Spinal cord (tissue), 9 donors: ENCODE measurements at regions not wholly inside any gene's neighbourhood (a gene's known extent, or its start where the extent isn't known, plus 50 kb on each side); places are given as distances from the start of the nearest gene placed in this dataset.
"Not testable (repeated sequence)": the region's sequence is repeated elsewhere in the genome, so short reads cannot be mapped to it uniquely, and the experiment has no call there.

Experiments
- DNase-seq, 6 donors: peaks; one replicate each; pipeline versions ENCODE4 v3.0.0 to v3.0.0-alpha.2; 2013 to 2015; ENCODE audit warnings: low spot score in 6 of 6, low read depth in 4 of 6
- H3K27ac ChIP-seq: one replicate; pipeline ENCODE4 v1.5.1; 2013; ENCODE audit warnings: low read depth, low read length, control low read depth
- H3K27me3 ChIP-seq: one replicate; pipeline ENCODE4 v1.6.1; 2013; ENCODE audit warnings: low read length; ENCODE audit not compliant: control insufficient read depth, insufficient read depth
- H3K36me3 ChIP-seq: one replicate; pipeline ENCODE4 v1.6.1; 2013; ENCODE audit warnings: low read length; ENCODE audit not compliant: control insufficient read depth, insufficient read depth
- H3K4me1 ChIP-seq: one replicate; pipeline ENCODE4 v1.6.1; 2013; ENCODE audit warnings: low read length; ENCODE audit not compliant: control insufficient read depth, insufficient read depth
- H3K4me3 ChIP-seq: one replicate; pipeline ENCODE4 v1.5.1; 2013; ENCODE audit warnings: low read depth, low read length, control low read depth
- H3K9me3 ChIP-seq: one replicate; pipeline ENCODE4 v1.6.1; 2013; ENCODE audit warnings: low read length; ENCODE audit not compliant: control insufficient read depth, insufficient read depth
- WGBS: methylation state at CpG from one replicate; pipeline ENCODE4 v1.1.5; 2013; ENCODE audit warnings: missing lambda C conversion rate; ENCODE audit not compliant: insufficient coverage; 5-methylcytosine and 5-hydroxymethylcytosine counted together
- donor health status: healthy.

- H3K27ac ChIP-seq, H3K36me3 ChIP-seq, H3K27me3 ChIP-seq, DNase-seq, H3K4me1 ChIP-seq, H3K9me3 ChIP-seq, H3K4me3 ChIP-seq: not testable (repeated sequence)
- WGBS = 94% methylated on average over 19 of the region's 36 CpGs
Measured at GRCh38 chr1:105631153-105631744, 1425.2 kb upstream of the PRMT6 start.

- H3K4me3 ChIP-seq = no peak overlapping the region
- DNase-seq = no peak
- WGBS = 55% methylated on average over 9 of the region's 14 CpGs
- H3K4me1 ChIP-seq = no peaks in the 10 kb centered on the region
- no peak overlapping the region for H3K27ac ChIP-seq
- H3K36me3 ChIP-seq = no peaks in the 10 kb centered on the region
- H3K27me3 ChIP-seq = no peaks in the 10 kb centered on the region
- no peaks in the 10 kb centered on the region for H3K9me3 ChIP-seq
Measured at GRCh38 chr1:105632342-105633196, 1423.9 kb upstream of the PRMT6 start.

- DNase-seq = no peak
- Histone ChIP-seq H3K4me1 (no peaks in the 10 kb centered on the region), H3K9me3 (no peaks in the 10 kb centered on the region), H3K4me3 (no peak overlapping the region), H3K36me3 (no peaks in the 10 kb centered on the region), H3K27ac (no peak overlapping the region), H3K27me3 (no peaks in the 10 kb centered on the region)
- WGBS = 100% methylated on average over 1 of the region's 2 CpGs
Measured at GRCh38 chr1:105636052-105636451, 1420.4 kb upstream of the PRMT6 start.

- Histone ChIP-seq H3K9me3 (no peaks in the 10 kb centered on the region), H3K4me3 (no peak overlapping the region), H3K36me3 (no peaks in the 10 kb centered on the region), H3K27ac (no peak overlapping the region), H3K4me1 (no peaks in the 10 kb centered on the region), H3K27me3 (no peaks in the 10 kb centered on the region)
- 100% methylated on average over 1 of the region's 1 CpG for WGBS
- no peak for DNase-seq
Measured at GRCh38 chr1:105641407-105641806, 1415.1 kb upstream of the PRMT6 start.

GRCh38 chr1:105652109-105652508 lies 1404.4 kb upstream of the PRMT6 start:
- Histone ChIP-seq H3K4me1 (no peaks in the 10 kb centered on the region), H3K9me3 (no peaks in the 10 kb centered on the region), H3K27me3 (no peaks in the 10 kb centered on the region), H3K4me3 (no peak overlapping the region), H3K36me3 (no peaks in the 10 kb centered on the region), H3K27ac (no peak overlapping the region)
- DNase-seq = no peak
- WGBS = no CpG with 5 or more reads among the region's 1 CpG

GRCh38 chr1:105655032-105655431 lies 1401.4 kb upstream of the PRMT6 start:
- 77% methylated on average over 3 of the region's 4 CpGs for WGBS
- Histone ChIP-seq H3K27ac (no peak overlapping the region), H3K36me3 (no peaks in the 10 kb centered on the region)

GRCh38 chr1:105664495-105664894 lies 1392.0 kb upstream of the PRMT6 start:
- no peaks in the 10 kb centered on the region for H3K36me3 ChIP-seq
- no peaks in the 10 kb centered on the region for H3K9me3 ChIP-seq
- no peaks in the 10 kb centered on the region for H3K27me3 ChIP-seq
- H3K27ac ChIP-seq = no peak overlapping the region
- H3K4me3 ChIP-seq = no peak overlapping the region
- 72% methylated on average over 3 of the region's 5 CpGs for WGBS
- no peaks in the 10 kb centered on the region for H3K4me1 ChIP-seq
- no peak for DNase-seq

More at GRCh38 chr1:105655032-105655431, 1401.4 kb upstream of the PRMT6 start:
- Histone ChIP-seq H3K27me3 (no peaks in the 10 kb centered on the region), H3K4me1 (no peaks in the 10 kb centered on the region), H3K4me3 (no peak overlapping the region), H3K9me3 (no peaks in the 10 kb centered on the region)
- DNase-seq = no peak

GRCh38 chr1:105678334-105678733 lies 1378.1 kb upstream of the PRMT6 start:
- Histone ChIP-seq H3K27ac (no peak overlapping the region), H3K27me3 (no peaks in the 10 kb centered on the region), H3K4me1 (no peaks in the 10 kb centered on the region), H3K9me3 (peaks cover 4% of the 10 kb centered on the region), H3K36me3 (no peaks in the 10 kb centered on the region), H3K4me3 (no peak overlapping the region)
- DNase-seq = no peak
- WGBS = no CpG with 5 or more reads among the region's 3 CpGs

GRCh38 chr1:105684714-105685113 lies 1371.8 kb upstream of the PRMT6 start:
- Histone ChIP-seq H3K9me3 (no peaks in the 10 kb centered on the region), H3K27ac (no peak overlapping the region), H3K4me1 (peaks cover 3% of the 10 kb centered on the region), H3K4me3 (no peak overlapping the region), H3K27me3 (no peaks in the 10 kb centered on the region), H3K36me3 (no peaks in the 10 kb centered on the region)
- peak in 2 of 6 donors; percentile 57 to 63 for DNase-seq

- no peak overlapping the region for H3K4me3 ChIP-seq
- no peaks in the 10 kb centered on the region for H3K27me3 ChIP-seq
- H3K4me1 ChIP-seq = peaks cover 3% of the 10 kb centered on the region
- no peaks in the 10 kb centered on the region for H3K9me3 ChIP-seq
- DNase-seq = no peak
- no peaks in the 10 kb centered on the region for H3K36me3 ChIP-seq
- 86% methylated on average over 3 of the region's 3 CpGs for WGBS
- H3K27ac ChIP-seq = no peak overlapping the region
Measured at GRCh38 chr1:105686026-105686425, 1370.4 kb upstream of the PRMT6 start.
